Bronchial epithelial cell (primary cell): ENCODE measurements at regions not wholly inside any gene's neighbourhood (a gene's known extent, or its start where the extent isn't known, plus 50 kb on each side); places are given as distances from the start of the nearest gene placed in this dataset.

Source experiments
- DNase-seq: peaks from one replicate; pipeline ENCODE4 v3.0.0-alpha.2; 2010; ENCODE audit warnings: low read depth
- FAIRE-seq: peaks from 2 replicates; lab custom pipeline; 2011; peaks lifted over from hg19 to GRCh38; lab: Jason Lieb, UNC
- H3K27me3 ChIP-seq: 2 replicates; pipeline ENCODE4 v1.5.1; 2011; ENCODE audit warnings: low read length; ENCODE audit not compliant: control insufficient read depth, insufficient read depth
- H3K36me3 ChIP-seq: 2 replicates; pipeline ENCODE4 v1.5.1; 2011; ENCODE audit warnings: low read length; ENCODE audit not compliant: control insufficient read depth, insufficient read depth
- H3K4me3 ChIP-seq: 2 replicates; pipeline ENCODE4 v1.5.1; 2011; ENCODE audit warnings: mild to moderate bottlenecking, low read depth, low read length, control low read depth
- TF ChIP-seq, protein P1 (sequence below): IDR thresholded peaks from 2 replicates; pipeline ENCODE4 v1.5.1; 2011; ENCODE audit warnings: mild to moderate bottlenecking, moderate library complexity, low read length, control low read depth, inconsistent platforms; ENCODE audit not compliant: insufficient read depth, severe bottlenecking

- FAIRE-seq (no peak), DNase-seq (no peak)
- TF ChIP-seq, protein P1, sequence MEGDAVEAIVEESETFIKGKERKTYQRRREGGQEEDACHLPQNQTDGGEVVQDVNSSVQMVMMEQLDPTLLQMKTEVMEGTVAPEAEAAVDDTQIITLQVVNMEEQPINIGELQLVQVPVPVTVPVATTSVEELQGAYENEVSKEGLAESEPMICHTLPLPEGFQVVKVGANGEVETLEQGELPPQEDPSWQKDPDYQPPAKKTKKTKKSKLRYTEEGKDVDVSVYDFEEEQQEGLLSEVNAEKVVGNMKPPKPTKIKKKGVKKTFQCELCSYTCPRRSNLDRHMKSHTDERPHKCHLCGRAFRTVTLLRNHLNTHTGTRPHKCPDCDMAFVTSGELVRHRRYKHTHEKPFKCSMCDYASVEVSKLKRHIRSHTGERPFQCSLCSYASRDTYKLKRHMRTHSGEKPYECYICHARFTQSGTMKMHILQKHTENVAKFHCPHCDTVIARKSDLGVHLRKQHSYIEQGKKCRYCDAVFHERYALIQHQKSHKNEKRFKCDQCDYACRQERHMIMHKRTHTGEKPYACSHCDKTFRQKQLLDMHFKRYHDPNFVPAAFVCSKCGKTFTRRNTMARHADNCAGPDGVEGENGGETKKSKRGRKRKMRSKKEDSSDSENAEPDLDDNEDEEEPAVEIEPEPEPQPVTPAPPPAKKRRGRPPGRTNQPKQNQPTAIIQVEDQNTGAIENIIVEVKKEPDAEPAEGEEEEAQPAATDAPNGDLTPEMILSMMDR, result no peak
- H3K27me3 ChIP-seq, result no peaks in the 10 kb centered on the region
- no peaks in the 10 kb centered on the region for H3K36me3 ChIP-seq
- H3K4me3 ChIP-seq, result no peak overlapping the region
Observed at GRCh38 chr18:21177822-21178221, 64.2 kb upstream of the GREB1L start.

DNA sequence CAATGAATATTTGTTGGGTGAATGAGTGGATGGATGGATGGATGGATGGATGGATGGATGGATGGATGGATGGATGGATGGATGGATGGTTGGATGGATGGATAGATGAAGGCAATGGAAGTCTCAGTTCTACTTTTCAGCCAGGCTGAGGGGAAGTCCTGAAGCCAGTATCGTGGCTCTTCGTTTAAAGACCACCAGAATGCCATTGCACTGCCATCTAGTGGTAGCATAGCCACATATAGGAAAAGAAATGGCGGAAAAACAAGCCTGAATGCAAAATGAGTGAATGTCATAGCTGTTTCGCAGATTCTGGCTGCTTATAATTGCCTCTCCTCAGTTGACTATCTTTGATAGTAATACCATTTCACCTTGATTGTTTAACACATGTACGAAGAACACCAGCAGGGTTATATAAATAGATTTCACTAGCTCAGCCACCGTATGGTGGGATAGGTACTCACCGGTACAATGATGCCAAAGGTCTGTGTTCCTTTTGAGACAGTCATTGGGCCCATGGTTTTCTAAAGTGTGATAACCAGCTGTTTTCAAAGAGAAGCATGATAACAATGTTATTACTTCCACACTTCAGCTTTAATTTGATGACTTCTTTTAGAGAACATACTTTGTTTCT lies 62.3 kb upstream of the GREB1L start:
- peak; percentile 75 for FAIRE-seq
- H3K27me3 ChIP-seq, result no peaks in the 10 kb centered on the region
- no peaks in the 10 kb centered on the region for H3K36me3 ChIP-seq
- DNase-seq, result peak; percentile 44
- no peak overlapping the region for H3K4me3 ChIP-seq
- TF ChIP-seq, protein P1, result peak; percentile 75

DNA sequence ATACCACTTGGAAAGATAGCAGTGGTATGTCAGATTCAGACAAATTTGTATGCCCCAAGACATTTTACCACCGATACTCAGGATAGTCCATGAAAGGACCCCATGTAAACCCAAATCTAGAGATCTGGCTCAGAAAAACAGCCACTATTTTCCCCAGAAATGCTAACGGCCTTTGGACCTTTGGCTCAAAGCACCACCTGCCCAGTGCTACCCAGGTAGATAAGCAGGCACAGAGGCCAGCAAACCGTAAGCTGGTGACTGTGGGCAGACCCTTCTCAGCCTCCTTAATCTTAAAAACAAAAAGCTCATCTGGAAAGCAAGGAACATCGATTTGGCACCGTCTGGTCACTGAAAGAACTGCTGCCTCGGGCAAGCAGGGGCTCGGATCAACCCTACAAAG lies 61.4 kb upstream of the GREB1L start:
- DNase-seq (no peak), FAIRE-seq (no peak)
- Histone ChIP-seq H3K4me3 (no peak overlapping the region), H3K27me3 (no peaks in the 10 kb centered on the region), H3K36me3 (no peaks in the 10 kb centered on the region)
- TF ChIP-seq, protein P1, result no peak

DNA sequence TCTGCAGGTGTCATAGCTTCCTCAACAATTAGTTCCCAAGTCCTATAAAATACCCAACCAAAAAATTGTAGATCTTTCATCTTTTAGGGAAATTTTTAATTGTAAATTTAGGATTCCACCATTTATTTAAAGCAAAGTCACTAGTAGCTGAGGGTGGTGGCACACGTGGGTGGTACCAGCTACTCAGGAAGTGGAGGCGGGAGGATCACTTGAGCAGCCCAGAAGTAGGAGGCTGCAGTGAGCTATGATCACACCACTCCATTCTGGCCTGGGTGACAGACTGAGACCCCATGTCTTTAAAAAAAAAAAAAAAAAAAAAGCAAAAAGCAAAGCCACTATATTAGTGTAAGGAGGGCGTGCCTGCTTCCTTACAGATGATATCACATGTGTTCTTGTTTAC lies 60.3 kb upstream of the GREB1L start:
- Histone ChIP-seq H3K27me3 (no peaks in the 10 kb centered on the region), H3K36me3 (no peaks in the 10 kb centered on the region), H3K4me3 (no peak overlapping the region)
- FAIRE-seq (no peak), DNase-seq (no peak)
- TF ChIP-seq, protein P1, result no peak

- no peak overlapping the region for H3K4me3 ChIP-seq
- TF ChIP-seq, protein P1, result no peak
- peak; percentile 50 for DNase-seq
- FAIRE-seq, result no peak
- no peaks in the 10 kb centered on the region for H3K27me3 ChIP-seq
- no peaks in the 10 kb centered on the region for H3K36me3 ChIP-seq
Observed at GRCh38 chr18:21183670-21184069, 58.4 kb upstream of the GREB1L start.
